ENCODE measurements at regions not wholly inside any gene's neighbourhood (a gene's known extent, or its start where the extent isn't known, plus 50 kb on each side); places are given as distances from the start of the nearest gene placed in this dataset.
"Not testable (repeated sequence)": the region's sequence is repeated elsewhere in the genome, so short reads cannot be mapped to it uniquely, and the experiment has no call there.

GRCh38 chr20:19129976-19130612, 82.3 kb upstream of the SLC24A3 start:
- H3K27ac ChIP-seq: no peak overlapping the region
- no peak for DNase-seq (ENCODE audit: low spot score)
- POLR2A ChIA-PET (ENCODE audit: low non-redundant PET): no interaction called here
- CTCF ChIA-PET: interaction anchor here (1.1 kb wide), 1 partner anchor 12 kb away, joined by 3 read pairs; no protein-coding TSS in a partner anchor
- no peak for TF ChIP-seq CTCF (conservative IDR thresholded peaks at IDR 0.05; ENCODE audit: low read depth)

GRCh38 chr20:19130613-19130984, 81.8 kb upstream of the SLC24A3 start:
- no peak for DNase-seq (ENCODE audit: low spot score)
- H3K27ac ChIP-seq: no peak overlapping the region
- ChIA-PET POLR2A (ENCODE audit: low non-redundant PET) (no interaction called here), CTCF (interaction anchor here (1.1 kb wide), 1 partner anchor 11 kb away, joined by 3 read pairs; no protein-coding TSS in a partner anchor)
- TF ChIP-seq CTCF (conservative IDR thresholded peaks at IDR 0.05; ENCODE audit: low read depth): no peak

- no peak for TF ChIP-seq CTCF (conservative IDR thresholded peaks at IDR 0.05; ENCODE audit: low read depth)
- no peak overlapping the region for H3K27ac ChIP-seq
- ChIA-PET CTCF (no interaction called here), POLR2A (ENCODE audit: low non-redundant PET) (no interaction called here)
- DNase-seq (ENCODE audit: low spot score): no peak
Measured at GRCh38 chr20:19137641-19138040, 74.8 kb upstream of the SLC24A3 start.

GRCh38 chr20:19138758-19139157, 73.7 kb upstream of the SLC24A3 start:
- DNase-seq (ENCODE audit: low spot score): no peak
- no peak for TF ChIP-seq CTCF (conservative IDR thresholded peaks at IDR 0.05; ENCODE audit: low read depth)
- no peak overlapping the region for H3K27ac ChIP-seq
- CTCF ChIA-PET: no interaction called here
- POLR2A ChIA-PET (ENCODE audit: low non-redundant PET): no interaction called here

GRCh38 chr20:19139584-19139983, 72.9 kb upstream of the SLC24A3 start:
- H3K27ac ChIP-seq; CTCF ChIA-PET; DNase-seq (ENCODE audit: low spot score); POLR2A ChIA-PET (ENCODE audit: low non-redundant PET): not testable (repeated sequence)

GRCh38 chr20:19141998-19142397, 70.4 kb upstream of the SLC24A3 start:
- no peak for TF ChIP-seq CTCF (conservative IDR thresholded peaks at IDR 0.05; ENCODE audit: low read depth)
- DNase-seq (ENCODE audit: low spot score): no peak
- CTCF ChIA-PET: interaction anchor here (0.7 kb wide), 1 partner anchor 11 kb away, joined by 3 read pairs; no protein-coding TSS in a partner anchor

GRCh38 chr20:19143890-19144289, 68.6 kb upstream of the SLC24A3 start:
- no peak for TF ChIP-seq CTCF (conservative IDR thresholded peaks at IDR 0.05; ENCODE audit: low read depth)
- DNase-seq (ENCODE audit: low spot score): no peak
- ChIA-PET POLR2A (ENCODE audit: low non-redundant PET) (no interaction called here), CTCF (interaction anchor here (0.6 kb wide), 1 partner anchor 1691 kb away, joined by 3 read pairs; no protein-coding TSS in a partner anchor)
- no peak overlapping the region for H3K27ac ChIP-seq

More at GRCh38 chr20:19141998-19142397, 70.4 kb upstream of the SLC24A3 start:
- no peak overlapping the region for H3K27ac ChIP-seq
- POLR2A ChIA-PET (ENCODE audit: low non-redundant PET): no interaction called here
